Neural progenitor cell (in vitro differentiated cells): ENCODE measurements at regions not wholly inside any gene's neighbourhood (a gene's known extent, or its start where the extent isn't known, plus 50 kb on each side); places are given as distances from the start of the nearest gene placed in this dataset.

Experiments
- DNase-seq: peaks from one replicate; pipeline ENCODE4 v3.0.0-alpha.2; 2016; ENCODE audit warnings: low spot score
- H2AFZ ChIP-seq: fragments of 200-600 bp; sonication (generic); replicated peaks from 2 replicates; pipeline ENCODE4 v1.6.1; 2016; ENCODE audit warnings: antibody characterized with exemption
- H3F3A ChIP-seq: fragments of 200-600 bp; sonication (generic); 2 replicates; pipeline ENCODE4 v1.6.1; 2016; ENCODE audit warnings: antibody characterized with exemption, low read depth
- H3K27ac ChIP-seq: fragments of 200-600 bp; sonication (generic); 2 replicates; pipeline ENCODE4 v1.5.1; 2016; ENCODE audit warnings: mild to moderate bottlenecking
- H3K27me3 ChIP-seq: fragments of 200-600 bp; sonication (generic); 2 replicates; pipeline ENCODE4 v1.6.1; 2016; ENCODE audit warnings: mild to moderate bottlenecking, moderate library complexity
- H3K36me3 ChIP-seq: fragments of 200-600 bp; sonication (generic); 2 replicates; pipeline ENCODE4 v1.5.1; 2016
- H3K4me1 ChIP-seq: fragments of 200-600 bp; sonication (generic); 2 replicates; pipeline ENCODE4 v1.6.1; 2016; ENCODE audit warnings: mixed run types
- H3K4me2 ChIP-seq: fragments of 200-600 bp; sonication (generic); 2 replicates; pipeline ENCODE4 v1.6.1; 2016
- H3K4me3 ChIP-seq: fragments of 200-600 bp; sonication (generic); 2 replicates; pipeline ENCODE4 v1.5.1; 2016
- H3K79me2 ChIP-seq: fragments of 200-600 bp; sonication (generic); 2 replicates; pipeline ENCODE4 v1.6.1; 2016; ENCODE audit warnings: low read depth
- H3K9ac ChIP-seq: fragments of 200-600 bp; sonication (generic); 2 replicates; pipeline ENCODE4 v1.6.1; 2016
- H3K9me3 ChIP-seq: fragments of 200-600 bp; sonication (generic); 2 replicates; pipeline ENCODE4 v1.5.1; 2016; ENCODE audit warnings: low read depth
- H4K20me1 ChIP-seq: fragments of 200-600 bp; sonication (generic); 2 replicates; pipeline ENCODE4 v1.6.1; 2016; ENCODE audit warnings: low read depth
- H3K27ac Mint-ChIP-seq: 3 replicates; pipeline ENCODE4 v1.8.0; 2021; ENCODE audit warnings: mixed read lengths
- H3K27me3 Mint-ChIP-seq: 2 replicates; pipeline ENCODE4 v1.8.0; 2022; ENCODE audit warnings: low read depth, mild to moderate bottlenecking, inconsistent platforms, moderate library complexity, mixed read lengths; ENCODE audit not compliant: insufficient read depth
- H3K36me3 Mint-ChIP-seq: 3 replicates; pipeline ENCODE4 v1.8.0; 2021; ENCODE audit warnings: mixed read lengths
- H3K4me1 Mint-ChIP-seq: 3 replicates; pipeline ENCODE4 v1.8.0; 2021; ENCODE audit warnings: mixed read lengths
- H3K4me3 Mint-ChIP-seq: 3 replicates; pipeline ENCODE4 v1.8.0; 2021; ENCODE audit warnings: mild to moderate bottlenecking, moderate library complexity, mixed read lengths
- H3K9me3 Mint-ChIP-seq: 3 replicates; pipeline ENCODE4 v1.8.0; 2020; ENCODE audit warnings: mixed read lengths
- CTCF ChIP-seq: fragments of 200-600 bp; sonication (generic); IDR thresholded peaks from 2 replicates; pipeline ENCODE4 v1.5.1; 2017; ENCODE audit warnings: antibody characterized with exemption, mild to moderate bottlenecking
- EZH2 ChIP-seq: fragments of 200-600 bp; sonication (generic); IDR thresholded peaks from 2 replicates; pipeline ENCODE4 v1.6.1; 2017; ENCODE audit warnings: antibody characterized with exemption, mild to moderate bottlenecking, moderate library complexity
- EZH2phosphoT487 ChIP-seq: fragments of 200-600 bp; sonication (generic); IDR thresholded peaks from 2 replicates; pipeline ENCODE4 v1.6.1; 2017; ENCODE audit warnings: antibody characterized with exemption

DNA sequence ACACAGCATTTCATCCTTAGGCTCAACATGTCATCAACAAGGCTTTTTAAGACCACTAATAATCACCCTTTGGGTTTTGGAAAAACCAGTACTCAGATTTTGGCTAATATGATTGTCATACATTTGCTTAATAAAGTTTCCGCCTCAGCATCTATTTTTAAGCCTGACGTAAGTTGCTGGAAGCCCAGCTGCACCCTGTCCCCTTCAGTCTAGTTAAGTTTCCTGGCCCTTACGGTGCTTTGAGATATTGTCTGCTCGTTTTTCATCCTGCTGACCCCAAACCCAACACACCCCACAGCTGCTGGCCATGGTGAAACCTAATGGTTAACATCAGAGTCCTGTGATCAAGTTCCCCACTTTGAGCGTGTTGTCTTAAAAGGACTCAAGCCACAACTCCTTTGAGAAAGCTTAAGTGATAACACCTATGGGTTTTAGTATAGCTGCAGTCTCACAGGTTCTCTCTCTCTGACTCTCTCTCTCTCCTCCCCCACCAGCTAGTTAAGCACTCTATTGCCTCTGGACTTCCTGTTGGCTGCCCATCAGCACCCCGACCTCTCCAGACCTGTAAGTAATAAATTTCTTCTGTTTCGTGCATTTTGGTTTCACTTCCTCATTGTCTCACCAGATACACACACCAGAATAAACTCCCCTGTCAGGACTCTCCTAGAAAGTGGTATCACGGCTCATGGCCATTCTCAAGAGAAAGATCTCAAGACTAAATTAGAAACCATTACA, 802.0 kb downstream of the C6orf118 start:
- H3K4me1 Mint-ChIP-seq, result peaks cover 3% of the 10 kb centered on the region
- H3K27ac Mint-ChIP-seq, result no peak overlapping the region
- no peak overlapping the region for H3K4me3 Mint-ChIP-seq
- H3K27me3 ChIP-seq, result no peaks in the 10 kb centered on the region
- DNase-seq, result no peak
- no peaks in the 10 kb centered on the region for H3K4me1 ChIP-seq
- no peak overlapping the region for H3K4me2 ChIP-seq
- no peaks in the 10 kb centered on the region for H4K20me1 ChIP-seq
- TF ChIP-seq CTCF, result no peak
- TF ChIP-seq EZH2, result no peak
- TF ChIP-seq EZH2phosphoT487, result no peak
- peaks cover 6% of the 10 kb centered on the region for H3K9me3 Mint-ChIP-seq
- no peak overlapping the region for H3K27ac ChIP-seq
- no peak overlapping the region for H3K4me3 ChIP-seq
- H3K9ac ChIP-seq, result no peak overlapping the region
- H3K36me3 ChIP-seq, result no peaks in the 10 kb centered on the region
- no peaks in the 10 kb centered on the region for H3K79me2 ChIP-seq
- H3K9me3 ChIP-seq, result no peaks in the 10 kb centered on the region
- H2AFZ ChIP-seq, result peak overlapping the region; percentile 34
- H3K36me3 Mint-ChIP-seq, result no peaks in the 10 kb centered on the region
- H3F3A ChIP-seq, result no peaks in the 10 kb centered on the region
- H3K27me3 Mint-ChIP-seq, result no peaks in the 10 kb centered on the region

DNA sequence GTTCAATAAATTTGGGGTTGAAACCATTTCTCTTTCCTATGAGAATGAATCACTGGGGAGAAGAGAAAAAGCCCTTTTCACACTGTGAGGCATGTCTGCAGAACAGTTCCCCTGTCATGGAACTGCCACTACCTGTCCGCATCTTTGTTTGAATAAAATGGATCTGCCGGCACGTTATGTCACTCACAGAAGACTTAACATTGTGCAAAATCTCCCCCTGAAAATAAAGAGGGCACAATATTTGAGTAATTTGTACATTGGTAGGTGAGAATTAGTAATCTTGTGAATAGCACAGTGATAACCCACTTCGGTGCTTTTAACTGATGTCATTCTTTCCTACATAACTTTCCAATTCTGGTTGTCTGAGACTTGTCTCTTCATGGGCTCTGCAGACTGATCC, 804.0 kb downstream of the C6orf118 start:
- Histone ChIP-seq H3K79me2 (no peaks in the 10 kb centered on the region), H3K9ac (no peak overlapping the region), H3K4me2 (no peak overlapping the region), H3K27ac (no peak overlapping the region), H2AFZ (no peak overlapping the region), H3K27me3 (no peaks in the 10 kb centered on the region), H3F3A (no peaks in the 10 kb centered on the region), H4K20me1 (no peaks in the 10 kb centered on the region), H3K36me3 (no peaks in the 10 kb centered on the region), H3K4me1 (no peaks in the 10 kb centered on the region), H3K4me3 (no peak overlapping the region), H3K9me3 (no peaks in the 10 kb centered on the region)
- H3K4me1 Mint-ChIP-seq, result no peaks in the 10 kb centered on the region
- peaks cover 2% of the 10 kb centered on the region for H3K9me3 Mint-ChIP-seq
- H3K27me3 Mint-ChIP-seq, result no peaks in the 10 kb centered on the region
- H3K36me3 Mint-ChIP-seq, result no peaks in the 10 kb centered on the region
- H3K4me3 Mint-ChIP-seq, result no peak overlapping the region
- no peak overlapping the region for H3K27ac Mint-ChIP-seq
- TF ChIP-seq EZH2, result no peak
- no peak for TF ChIP-seq EZH2phosphoT487
- no peak for TF ChIP-seq CTCF
- DNase-seq, result no peak

GRCh38 chr6:164502833-164503232, 806.6 kb downstream of the C6orf118 start:
- Histone ChIP-seq H3K9ac (no peak overlapping the region), H3K36me3 (no peaks in the 10 kb centered on the region), H3K9me3 (no peaks in the 10 kb centered on the region), H3K4me2 (no peak overlapping the region), H3K27me3 (no peaks in the 10 kb centered on the region), H3K79me2 (no peaks in the 10 kb centered on the region), H4K20me1 (no peaks in the 10 kb centered on the region), H2AFZ (peak overlapping the region; percentile 66), H3K4me3 (no peak overlapping the region), H3K4me1 (no peaks in the 10 kb centered on the region), H3K27ac (no peak overlapping the region), H3F3A (no peaks in the 10 kb centered on the region)
- H3K4me3 Mint-ChIP-seq, result no peak overlapping the region
- no peak for DNase-seq
- H3K4me1 Mint-ChIP-seq, result no peaks in the 10 kb centered on the region
- H3K9me3 Mint-ChIP-seq, result peaks cover 2% of the 10 kb centered on the region
- no peaks in the 10 kb centered on the region for H3K27me3 Mint-ChIP-seq
- no peak overlapping the region for H3K27ac Mint-ChIP-seq
- no peaks in the 10 kb centered on the region for H3K36me3 Mint-ChIP-seq
- TF ChIP-seq CTCF, result no peak
- TF ChIP-seq EZH2, result no peak
- TF ChIP-seq EZH2phosphoT487, result no peak
